Esophagus squamous epithelium (tissue), 4 donors: ENCODE measurements at regions not wholly inside any gene's neighbourhood (a gene's known extent, or its start where the extent isn't known, plus 50 kb on each side); places are given as distances from the start of the nearest gene placed in this dataset.

Experiments
- CTCF ChIP-seq, 6 experiments: fragments of 450-650 bp in 4 of 6; fragments of 200-600 bp in 2 of 6; sonication (generic) in 2 of 6; IDR thresholded peaks; one replicate each; pipeline ENCODE4 v1.5.1; 2016 to 2019; ENCODE audit warnings: antibody characterized with exemption in 6 of 6, mild to moderate bottlenecking in 4 of 6, moderate library complexity in 4 of 6
- POLR2A ChIP-seq, 4 donors: fragments of 450-650 bp; IDR thresholded peaks; one replicate each; pipeline ENCODE4 v1.6.1; 2017; ENCODE audit warnings: antibody characterized with exemption in 4 of 4, mild to moderate bottlenecking in 4 of 4, moderate library complexity in 3 of 4

DNA sequence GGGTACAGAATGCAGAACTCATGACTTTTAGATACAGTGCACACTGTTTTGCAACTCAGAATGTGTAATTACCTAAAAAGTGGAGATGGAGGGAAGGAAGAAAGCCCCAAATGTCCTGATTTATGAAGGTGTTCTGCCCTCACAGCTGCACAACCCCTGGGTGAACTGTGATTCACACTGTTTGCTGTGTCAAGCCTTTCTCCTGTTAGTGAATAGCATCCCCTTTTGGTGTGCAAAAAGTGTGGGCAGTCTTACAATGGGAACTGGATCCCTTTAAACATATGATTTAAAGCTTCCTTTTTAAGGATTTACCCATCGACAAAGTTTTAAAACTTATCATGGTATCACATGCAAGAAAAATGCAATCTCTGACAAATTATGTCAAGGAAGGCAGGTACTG is 633.4 kb upstream of the EPHA7 start:
- TF ChIP-seq CTCF (IDR thresholded peaks at IDR 0.05) (no peak), POLR2A (IDR thresholded peaks at IDR 0.05) (no peak)
